Fibroblast of pulmonary artery (primary cell): ENCODE measurements at regions not wholly inside any gene's neighbourhood (a gene's known extent, or its start where the extent isn't known, plus 50 kb on each side); places are given as distances from the start of the nearest gene placed in this dataset.

Experiments
- DNase-seq: peaks from one replicate; pipeline ENCODE4 v3.0.0-alpha.2; 2010; ENCODE audit warnings: low read depth
- H3K4me3 ChIP-seq: replicated peaks from 2 replicates; pipeline ENCODE4 v1.5.1; 2011; ENCODE audit warnings: low read depth, mild to moderate bottlenecking, control low read depth, low read length, moderate library complexity
- CTCF ChIP-seq: IDR thresholded peaks from 2 replicates; pipeline ENCODE4 v1.5.1; 2011; ENCODE audit warnings: mild to moderate bottlenecking, control low read depth, low read length, inconsistent platforms; ENCODE audit errors: missing control alignments

GRCh38 chr10:3008518-3009195, 58.7 kb upstream of the PFKP start:
- DNase-seq, result no peak
- H3K4me3 ChIP-seq, result no peak overlapping the region

GRCh38 chr10:3006607-3007006, 60.7 kb upstream of the PFKP start:
- TF ChIP-seq CTCF, result no peak
- no peak for DNase-seq

More at GRCh38 chr10:3008518-3009195, 58.7 kb upstream of the PFKP start:
- no peak for TF ChIP-seq CTCF

GRCh38 chr10:3006093-3006492, 61.3 kb upstream of the PFKP start:
- TF ChIP-seq CTCF, result no peak
- DNase-seq, result no peak

More at GRCh38 chr10:3006607-3007006, 60.7 kb upstream of the PFKP start:
- H3K4me3 ChIP-seq, result no peak overlapping the region

GRCh38 chr10:3002304-3002703, 65.0 kb upstream of the PFKP start:
- no peak for TF ChIP-seq CTCF
- no peak for DNase-seq
- H3K4me3 ChIP-seq, result no peak overlapping the region

More at GRCh38 chr10:3006093-3006492, 61.3 kb upstream of the PFKP start:
- no peak overlapping the region for H3K4me3 ChIP-seq

GRCh38 chr10:3000048-3000447, 67.3 kb upstream of the PFKP start:
- TF ChIP-seq CTCF, result no peak
- DNase-seq, result no peak
- no peak overlapping the region for H3K4me3 ChIP-seq

- no peak for DNase-seq
- TF ChIP-seq CTCF, result no peak
These were observed 73.0 kb upstream of the PFKP start for GRCh38 chr10:2994221-2994961.

More at GRCh38 chr10:2994221-2994961, 73.0 kb upstream of the PFKP start:
- no peak overlapping the region for H3K4me3 ChIP-seq
